Stromal cell of bone marrow (primary cell): ENCODE measurements at regions not wholly inside any gene's neighbourhood (a gene's known extent, or its start where the extent isn't known, plus 50 kb on each side); places are given as distances from the start of the nearest gene placed in this dataset.
A peak's percentile ranks its signal among the peaks of the same experiment; 100 is the strongest.

Experiments used
- DNase-seq: peaks from one replicate; pipeline ENCODE4 v3.0.0-alpha.2; 2012; ENCODE audit warnings: low read depth

DNA sequence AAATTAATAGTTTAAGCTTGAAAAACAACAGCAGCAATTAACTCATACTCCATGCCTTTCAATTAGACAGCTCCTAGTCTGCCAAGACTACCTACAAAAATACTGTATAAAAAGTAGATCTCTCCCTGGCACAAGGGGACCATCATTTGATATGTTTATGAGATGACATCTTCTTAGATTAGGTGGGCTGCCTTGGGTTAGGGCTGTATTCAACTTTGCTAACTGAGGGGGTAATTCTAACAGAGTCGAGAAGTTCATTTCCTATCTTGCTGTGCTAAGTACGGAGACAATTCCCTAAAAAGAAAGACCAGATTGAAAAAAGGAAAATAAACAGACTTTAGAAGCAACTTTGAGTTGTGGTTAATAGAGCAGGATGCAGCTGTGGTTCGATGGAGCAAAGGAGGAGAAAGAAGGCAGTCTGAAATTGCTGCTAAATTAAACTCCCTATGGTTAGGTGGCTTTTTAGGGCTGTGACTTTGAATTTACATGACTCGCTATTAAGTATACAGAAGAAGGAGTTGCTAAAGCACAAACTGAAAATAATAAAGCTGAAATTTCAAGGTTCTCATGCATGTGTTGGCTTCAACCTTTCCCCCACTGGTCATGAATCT is 75.4 kb downstream of the CDC7 start:
- DNase-seq: no peak

DNA sequence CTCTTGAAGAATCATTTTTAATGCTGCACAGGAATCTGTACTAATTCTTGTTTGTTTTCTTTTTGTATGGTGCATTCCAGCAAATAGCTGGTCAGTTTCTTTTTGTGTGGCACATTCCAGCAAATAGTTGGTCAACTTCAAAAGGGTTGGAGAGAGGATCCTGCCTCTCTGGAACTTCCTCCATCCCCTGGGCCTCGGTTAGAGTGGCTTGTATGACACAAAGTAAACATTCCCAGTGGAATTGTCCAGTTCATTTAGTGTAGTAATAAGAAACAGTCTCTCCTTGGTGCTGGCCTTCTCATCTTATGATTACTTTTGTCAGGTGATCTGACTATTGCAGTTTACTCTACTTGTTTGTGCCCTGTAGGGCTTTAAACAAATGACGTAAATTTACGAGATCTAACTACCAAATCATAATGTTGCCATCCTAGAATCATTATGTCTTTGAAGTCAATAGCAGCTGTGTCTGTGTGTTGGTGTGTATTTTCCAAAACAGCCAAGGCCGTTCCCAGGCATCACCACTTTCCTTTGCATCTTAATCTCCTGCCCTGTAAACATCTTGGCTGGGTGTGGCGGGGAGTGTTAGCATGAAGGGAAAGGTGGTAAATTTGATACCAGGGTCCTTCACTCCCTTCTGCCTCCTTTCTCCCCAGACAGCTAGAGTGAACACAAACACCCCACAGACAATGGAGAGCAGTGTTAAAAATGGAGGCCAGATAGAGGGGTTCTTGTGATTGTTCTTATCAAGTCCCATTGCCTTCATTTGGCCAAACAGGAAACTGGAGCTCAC is 77.9 kb downstream of the CDC7 start:
- no peak for DNase-seq

DNA sequence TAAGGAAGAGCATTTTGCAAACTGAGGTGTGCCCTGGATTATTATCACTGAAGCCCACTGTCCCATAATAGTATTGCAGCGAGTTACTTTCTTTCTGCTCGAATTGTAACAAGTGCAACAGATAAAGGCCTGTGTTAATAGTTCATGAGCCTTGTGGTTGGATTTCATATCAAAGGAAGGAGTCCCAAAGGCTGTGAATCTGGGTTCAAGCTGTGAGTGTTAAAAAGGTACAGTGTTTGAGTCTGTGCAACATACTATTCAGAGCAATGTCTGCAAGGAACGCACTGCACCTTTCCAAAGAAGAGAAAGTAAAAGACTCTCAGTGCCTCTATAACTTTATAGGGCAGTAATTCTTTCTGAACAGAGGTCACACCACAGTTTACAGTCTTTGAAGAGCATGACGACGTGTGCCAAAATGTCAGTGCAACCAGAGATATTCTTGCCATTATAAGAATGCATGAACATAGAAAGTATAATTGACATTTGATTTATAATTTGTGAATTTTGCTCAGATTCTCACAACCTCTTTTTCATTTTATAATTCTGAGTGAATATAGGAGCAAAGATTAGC is 79.1 kb downstream of the CDC7 start:
- DNase-seq: no peak

DNA sequence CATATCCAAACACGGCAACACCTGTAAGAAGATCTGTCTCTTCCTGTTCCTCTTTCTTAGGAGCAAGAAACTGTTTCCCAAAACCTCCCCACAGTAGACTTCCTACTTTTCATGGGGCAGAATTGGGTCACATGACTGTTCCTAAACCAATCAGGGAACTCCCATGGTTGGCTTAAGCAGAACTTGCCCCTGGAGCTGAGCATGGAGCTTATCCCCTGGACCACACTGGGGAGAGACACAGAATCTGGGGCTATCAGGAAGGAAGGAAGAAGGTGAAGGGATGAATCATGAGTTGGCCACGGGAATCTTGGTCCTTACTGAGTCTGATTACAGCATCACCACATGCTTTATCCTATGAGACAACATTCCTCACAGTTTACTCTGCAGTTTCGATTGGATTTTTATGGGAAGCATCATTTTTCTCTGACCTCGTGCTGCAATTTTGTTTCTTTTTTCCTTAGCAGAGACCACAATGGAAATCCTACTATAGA is 81.8 kb downstream of the CDC7 start:
- peak; percentile 92 for DNase-seq

DNA sequence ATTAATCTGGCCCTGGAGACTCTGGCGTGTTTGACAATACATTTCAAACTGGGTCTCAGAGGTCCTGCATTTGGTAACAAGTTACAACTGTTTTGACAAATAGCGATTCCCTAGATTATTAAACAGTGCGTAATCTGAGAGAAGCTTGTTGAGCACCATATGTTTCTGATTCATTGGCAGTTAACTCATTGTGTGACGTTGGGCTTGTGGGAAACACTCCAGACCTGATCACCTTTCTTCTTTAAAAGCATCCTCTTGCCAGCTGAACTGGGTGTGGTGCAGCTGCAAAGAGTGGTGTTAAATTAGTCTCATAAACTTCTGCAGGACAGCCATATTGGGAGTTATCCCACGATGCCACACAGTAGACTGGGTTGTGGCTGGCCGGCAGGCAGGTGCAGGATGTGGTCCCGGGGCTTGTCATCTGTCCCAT is 82.7 kb downstream of the CDC7 start:
- peak; percentile 65 for DNase-seq

DNA sequence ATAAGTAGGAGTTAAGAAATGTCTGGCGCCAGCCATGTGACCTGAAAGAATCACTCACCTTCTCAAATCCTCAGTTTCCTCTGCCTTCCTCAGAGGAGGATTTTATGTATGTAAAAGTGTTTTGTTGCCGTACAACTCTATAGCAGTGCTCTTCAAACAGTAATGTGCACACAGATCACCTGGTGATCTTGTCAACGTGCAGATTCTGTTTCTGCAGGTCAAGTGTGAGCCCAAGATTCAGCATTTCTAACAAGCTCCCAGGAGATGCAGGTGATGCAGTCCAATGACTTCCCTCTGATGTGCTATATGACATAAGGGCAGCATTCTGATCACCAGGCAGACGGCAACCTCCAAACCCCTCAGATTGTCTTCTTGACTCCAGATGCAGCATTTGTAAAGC is 83.7 kb downstream of the CDC7 start:
- no peak for DNase-seq

DNA sequence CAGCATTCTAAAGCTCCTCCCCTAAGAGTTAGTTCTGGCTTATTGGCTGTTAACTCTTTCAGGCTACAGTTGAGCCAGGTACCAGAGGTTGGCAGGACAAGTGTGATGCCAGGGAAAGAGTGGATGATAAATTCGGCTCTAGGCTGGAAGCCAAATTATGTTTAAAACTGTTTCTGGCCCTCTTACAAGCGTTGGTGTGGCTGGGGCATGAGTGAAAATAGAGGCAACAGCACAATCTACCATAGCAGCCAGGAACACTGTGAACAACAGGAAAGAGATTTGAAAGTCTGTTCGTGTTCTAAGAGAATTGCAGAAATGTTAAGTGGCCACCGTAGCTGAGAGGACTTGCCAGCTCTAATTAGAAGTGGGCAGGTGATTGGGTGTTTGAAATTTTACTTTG is 84.2 kb downstream of the CDC7 start:
- no peak for DNase-seq

DNA sequence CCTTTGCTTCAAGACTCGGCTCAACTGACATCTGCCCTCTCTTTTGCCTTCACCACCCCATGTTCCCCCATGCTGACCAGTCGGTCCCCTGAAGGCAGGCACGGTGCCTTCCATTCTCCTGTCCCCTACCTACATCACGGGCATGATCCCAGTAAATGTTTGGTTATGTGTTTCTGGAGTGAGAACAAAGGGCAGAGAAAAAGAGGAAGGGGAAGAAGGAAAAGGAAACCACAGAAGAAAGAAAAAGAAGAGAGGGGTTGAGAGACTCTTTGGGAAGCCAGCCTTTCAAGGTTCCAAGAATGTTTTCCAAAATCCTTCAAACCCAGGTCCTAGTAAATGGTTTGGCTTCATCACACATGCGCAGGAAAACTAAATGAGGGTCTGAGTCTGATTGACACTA is 84.9 kb downstream of the CDC7 start:
- DNase-seq: no peak

DNA sequence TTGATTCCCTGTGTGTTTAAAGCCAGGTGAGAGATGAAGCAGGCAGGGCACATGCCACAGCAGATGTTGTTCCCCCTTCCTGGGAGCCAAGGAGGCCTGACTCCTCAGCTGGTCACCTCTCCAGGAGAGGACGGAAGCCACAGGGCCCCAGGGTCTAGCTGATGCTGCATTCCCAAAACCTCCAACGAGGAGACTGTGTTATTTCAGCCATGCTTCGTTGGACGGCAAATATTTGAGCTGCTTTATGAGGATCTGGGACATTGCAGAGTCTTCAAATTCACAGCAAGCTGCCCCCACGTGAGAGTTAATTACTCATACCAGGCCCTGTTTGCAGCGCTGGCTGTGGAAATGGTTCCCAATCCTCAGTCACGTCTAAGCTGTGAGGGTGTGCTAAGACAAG is 85.3 kb downstream of the CDC7 start:
- no peak for DNase-seq

DNA sequence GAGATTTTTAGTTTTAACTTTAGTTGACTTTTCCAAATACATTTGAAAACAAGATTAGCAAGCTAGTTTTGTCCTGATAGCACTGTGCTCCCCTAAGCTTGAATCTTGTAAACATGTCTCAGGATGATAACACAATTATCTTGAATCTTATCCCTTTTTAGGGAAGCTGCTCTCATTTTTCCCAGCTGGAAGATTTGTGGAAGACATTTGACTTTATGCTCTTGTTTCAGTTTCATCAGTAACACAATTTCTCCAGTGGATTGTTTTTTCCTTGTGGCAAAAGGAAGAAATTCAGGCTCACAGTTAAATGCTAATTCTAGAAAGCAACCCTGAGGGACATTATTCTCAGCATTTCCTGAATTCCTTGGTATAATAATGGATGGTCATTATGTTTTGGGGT is 88.8 kb downstream of the CDC7 start:
- DNase-seq: no peak

DNA sequence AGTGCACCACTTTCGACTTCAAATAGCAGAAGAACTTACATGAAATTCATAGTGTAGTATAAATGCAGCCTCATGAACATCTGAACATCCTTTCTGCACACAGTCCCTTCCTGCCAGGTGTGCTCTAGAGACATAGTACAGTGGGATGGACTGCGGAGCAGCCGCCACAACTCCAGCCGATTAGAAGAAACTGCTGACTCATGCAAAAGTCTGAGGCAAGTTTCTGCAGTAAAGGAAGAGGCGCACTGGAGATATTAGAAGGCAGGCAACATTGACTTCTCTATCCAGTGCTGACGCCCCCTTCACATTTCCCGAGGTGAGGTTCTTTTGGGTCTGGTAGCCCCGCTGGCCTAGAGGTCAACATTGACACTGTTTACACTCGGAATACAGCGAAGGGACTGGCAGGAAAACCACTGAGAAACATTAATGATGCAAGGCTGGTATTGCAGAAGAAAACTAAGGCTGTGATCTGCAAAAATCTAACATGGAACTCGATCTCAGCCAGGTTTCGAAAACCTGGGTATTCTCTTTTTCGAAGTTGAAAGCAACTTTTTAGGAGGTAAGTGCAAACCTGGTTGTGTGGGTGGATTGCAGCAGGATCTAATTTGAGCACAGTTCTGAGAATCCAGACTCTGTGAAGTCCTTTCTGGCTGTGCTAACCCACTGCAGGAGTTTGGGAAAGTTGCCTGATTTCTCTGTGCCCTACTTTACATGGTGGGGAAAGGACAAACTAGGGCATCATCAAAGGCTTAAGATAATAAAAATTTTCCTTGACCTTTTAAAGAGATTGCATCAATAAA is 90.7 kb downstream of the CDC7 start:
- no peak for DNase-seq

DNA sequence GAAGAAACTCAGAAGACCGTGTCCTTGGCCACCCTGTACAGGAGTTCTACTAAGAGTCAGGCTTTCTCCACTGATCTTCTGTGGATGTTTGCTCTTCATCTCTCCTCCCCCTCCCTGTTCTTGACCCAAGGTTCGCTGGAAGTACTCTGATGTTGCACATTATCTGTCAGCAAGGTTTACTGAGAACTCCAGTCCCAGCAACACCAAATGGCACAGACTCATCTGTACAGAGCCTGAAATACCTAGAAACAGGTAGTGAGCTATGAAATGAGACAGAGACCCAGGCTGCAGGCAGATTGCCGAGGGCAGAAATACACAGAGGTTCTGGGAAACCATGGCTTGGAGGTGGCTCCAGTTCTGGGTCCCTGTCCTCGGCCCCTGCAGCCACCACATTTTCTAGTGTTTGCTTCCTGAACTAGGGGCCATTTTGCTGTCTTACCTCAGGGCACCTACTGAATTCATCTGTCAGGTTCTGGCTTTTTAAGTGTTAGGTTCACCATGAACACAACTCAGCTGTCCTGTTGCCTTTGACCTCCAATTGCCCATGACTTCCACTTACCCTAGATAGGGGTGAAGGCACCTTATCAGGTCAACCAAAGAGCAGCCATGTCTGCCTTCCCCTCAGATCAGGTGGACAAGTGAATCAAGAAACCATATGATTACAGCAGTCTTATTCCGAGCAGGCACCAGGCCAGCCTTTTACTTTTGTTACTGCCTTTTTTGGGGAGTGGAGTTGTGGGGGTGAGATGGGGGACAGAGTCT is 92.2 kb downstream of the CDC7 start:
- DNase-seq: no peak

DNA sequence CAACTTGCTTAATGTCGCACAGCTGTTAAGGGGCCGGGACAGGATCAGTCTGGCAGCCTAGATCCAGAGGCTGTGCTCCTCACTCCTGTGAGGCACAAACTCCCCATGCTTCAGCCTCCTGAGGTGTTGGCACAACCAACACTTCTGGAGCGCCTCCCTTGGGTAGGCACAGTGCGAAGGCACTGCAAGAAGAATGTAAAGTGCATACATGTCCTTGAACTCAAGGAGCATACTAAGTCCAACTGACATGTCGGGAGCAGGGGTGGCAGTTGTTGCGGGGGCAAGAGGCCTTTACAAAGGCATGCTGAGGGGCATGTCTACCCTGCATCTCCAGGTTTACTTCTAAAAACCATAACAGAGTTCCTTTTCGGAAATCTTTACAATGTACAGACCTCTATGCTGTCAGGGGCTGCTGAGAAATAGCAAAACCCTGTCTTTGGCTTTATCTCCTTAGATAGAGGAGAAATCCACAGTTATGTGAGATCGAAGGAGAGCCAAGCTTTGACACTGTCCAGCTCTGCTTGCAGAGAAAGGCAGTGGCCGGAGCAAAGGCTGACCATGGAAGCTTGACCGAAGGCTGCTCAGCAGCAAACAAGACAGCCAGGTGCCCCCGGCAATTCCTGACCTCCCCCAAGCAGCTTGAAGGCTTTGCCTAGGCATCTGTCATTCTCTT is 93.9 kb downstream of the CDC7 start:
- DNase-seq: no peak

DNA sequence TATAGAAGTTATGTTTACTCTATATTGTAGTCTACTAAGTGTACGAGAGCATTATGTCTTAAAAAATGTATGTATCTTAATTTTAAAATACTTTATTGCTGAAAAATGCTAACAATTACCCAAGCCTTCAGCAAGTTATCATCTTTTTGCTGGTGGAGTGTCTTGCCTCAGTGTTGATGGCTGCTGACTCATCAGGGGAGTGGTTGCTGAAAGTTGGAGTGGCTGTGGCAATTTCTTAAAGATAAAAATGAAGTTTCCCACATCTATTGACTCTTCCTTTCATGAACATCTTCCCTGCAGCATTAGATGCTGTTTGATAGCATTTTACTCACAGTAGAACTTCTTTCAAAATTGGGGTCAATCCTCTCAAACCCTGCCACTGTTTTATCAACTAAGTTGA is 95.8 kb downstream of the CDC7 start:
- DNase-seq: peak; percentile 44

DNA sequence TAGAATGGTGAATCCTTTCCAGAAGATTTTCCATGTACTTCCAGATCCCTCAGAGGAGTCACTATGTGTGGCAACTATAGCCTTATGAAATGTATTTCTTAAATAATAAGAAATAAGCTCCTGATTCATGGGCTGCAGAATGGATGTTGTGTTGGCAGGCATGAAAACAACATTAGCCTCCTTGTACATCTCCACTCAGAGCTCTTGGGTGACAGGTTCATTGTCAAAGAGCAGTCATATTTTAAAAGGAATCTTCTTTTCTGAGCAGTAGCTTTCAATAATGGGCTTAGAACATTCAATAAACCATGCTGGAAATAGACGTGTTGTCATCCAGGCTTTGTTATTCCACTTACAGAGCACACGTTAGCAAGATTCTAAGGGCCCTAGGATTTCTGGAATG is 96.6 kb downstream of the CDC7 start:
- no peak for DNase-seq

DNA sequence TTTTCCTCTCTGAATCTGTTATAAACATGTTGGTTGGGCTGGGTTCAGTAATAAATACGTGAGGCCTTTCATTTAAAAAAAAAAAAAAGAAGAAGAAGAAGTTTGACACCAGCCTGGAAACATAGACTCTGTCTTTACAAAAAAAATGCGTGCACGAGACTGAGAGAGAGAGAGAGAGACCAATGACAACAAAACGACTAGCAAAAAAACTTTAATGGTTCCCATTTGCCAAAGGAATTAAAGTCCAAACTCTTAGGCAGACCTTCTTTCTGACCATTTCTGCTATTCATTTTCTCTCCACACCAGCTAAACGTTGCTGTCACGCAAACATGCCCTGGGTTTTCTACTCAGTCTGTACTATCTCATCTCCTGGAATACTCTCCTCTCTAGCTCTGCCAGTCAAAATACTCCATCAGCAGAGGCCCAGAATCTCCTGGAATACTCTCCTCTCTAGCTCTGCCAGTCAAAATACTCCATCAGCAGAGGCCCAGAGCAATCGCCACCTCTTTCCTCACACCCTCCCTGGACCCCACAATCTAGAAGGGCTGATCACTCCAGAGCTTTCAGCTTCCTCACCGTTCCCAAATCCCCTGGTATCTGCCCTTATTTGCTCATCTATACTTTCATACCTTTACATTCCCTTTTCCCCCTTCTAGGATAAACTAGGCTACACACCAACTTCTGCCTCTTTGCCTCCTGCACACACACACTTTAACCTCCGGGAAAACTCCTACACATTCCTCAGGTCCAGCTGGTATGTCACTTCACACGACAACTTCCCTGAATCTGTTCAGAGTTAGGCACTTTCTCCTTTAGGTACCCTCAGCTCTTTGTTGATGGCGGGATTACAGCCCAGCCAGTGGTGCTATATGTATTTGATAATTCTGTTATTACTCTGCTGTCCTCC is 100.0 kb downstream of the CDC7 start:
- no peak for DNase-seq

DNA sequence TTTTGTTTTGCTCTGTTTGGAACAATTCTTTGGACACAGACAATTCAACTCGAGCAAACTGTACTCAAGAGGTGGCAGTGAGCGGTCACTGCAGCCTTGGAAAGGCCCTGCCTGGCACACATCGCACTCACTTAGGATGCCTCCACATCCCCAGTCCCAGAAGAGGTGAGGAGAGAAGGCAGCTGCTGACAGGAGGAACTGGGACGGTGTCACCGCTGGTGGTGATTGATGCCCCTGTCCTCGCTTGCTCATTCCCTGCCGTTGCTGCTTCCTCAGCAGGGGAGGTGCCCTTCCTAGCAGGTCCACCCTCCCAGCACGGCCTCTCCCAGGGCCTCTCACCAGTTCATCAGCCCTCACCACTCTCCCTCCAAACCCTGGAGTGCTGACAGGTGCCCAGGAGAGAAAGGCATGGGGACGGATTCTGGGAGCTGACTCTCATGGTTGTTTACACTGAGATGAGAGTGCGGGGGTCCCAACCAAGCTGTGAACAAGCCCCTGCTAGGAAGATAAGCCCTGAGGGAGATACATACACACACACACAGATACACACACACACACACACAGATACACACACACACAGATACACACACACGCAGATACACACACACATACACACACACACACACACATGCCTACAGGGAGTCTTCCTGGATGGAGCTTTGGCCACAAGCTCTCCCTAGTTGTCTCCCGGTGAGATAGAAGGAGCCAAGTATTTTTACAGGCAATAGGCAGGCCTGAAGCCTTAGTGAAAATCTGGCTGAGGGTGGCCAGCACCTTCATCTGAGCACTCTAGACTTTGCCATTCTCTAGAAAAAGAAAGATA is 101.1 kb downstream of the CDC7 start:
- DNase-seq: no peak

DNA sequence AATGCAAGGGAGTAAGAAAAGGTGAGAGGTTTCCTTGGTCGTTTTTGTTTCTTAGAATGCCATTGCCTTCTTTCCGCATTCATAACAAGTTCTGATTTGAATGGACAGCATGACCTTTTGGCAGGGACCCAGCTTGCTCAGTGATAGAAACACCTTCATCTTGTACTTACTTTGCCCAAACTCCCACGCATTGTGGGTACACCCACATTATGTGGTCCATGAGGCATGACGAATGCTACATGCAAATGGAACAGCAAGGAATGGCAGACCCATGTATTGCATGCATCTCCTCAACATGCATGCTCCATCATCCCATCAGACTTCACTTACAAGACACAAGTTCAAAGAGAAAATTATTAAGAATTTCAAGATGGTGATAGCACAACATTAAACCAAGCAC is 102.8 kb downstream of the CDC7 start:
- DNase-seq: no peak

DNA sequence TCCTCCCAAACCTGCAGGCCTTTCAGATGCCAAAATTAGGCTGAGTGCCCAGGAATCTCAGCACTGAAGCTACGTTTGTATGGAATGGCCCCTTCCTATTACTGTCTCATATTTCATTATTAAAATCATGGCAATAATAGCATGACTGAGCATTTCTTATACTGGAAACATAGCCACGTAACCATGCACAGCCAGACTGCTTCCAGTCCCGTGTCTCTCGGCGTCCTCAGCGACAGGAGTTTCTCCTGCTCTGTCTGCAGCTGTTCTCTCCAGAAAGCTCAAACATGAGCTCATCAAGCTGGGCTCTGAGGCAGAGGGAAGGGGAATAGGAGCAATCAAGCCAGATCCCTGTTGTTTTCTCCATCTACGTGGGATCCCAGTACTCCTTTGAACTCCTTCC is 104.0 kb downstream of the CDC7 start:
- DNase-seq: peak; percentile 21
